ENCODE measurements at regions not wholly inside any gene's neighbourhood (a gene's known extent, or its start where the extent isn't known, plus 50 kb on each side); places are given as distances from the start of the nearest gene placed in this dataset.

DNA sequence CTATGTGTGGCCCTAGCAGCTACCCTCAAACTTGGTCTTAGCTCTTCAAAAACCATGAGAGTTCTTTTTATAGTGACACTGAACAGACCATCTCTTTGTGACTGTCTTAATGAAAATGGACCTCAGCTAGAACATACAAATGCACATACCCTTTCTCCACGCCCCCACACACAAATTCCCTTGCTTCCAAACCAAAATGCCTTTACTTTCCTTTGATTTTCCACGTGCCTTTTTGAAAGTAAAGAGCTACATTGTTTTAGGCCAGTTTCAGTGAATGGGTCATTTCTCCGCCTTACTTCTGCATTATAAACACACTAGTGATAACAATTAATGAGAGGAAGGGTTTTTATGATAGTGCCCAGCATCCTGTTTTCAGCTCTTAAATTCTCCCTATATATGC lies 105.8 kb upstream of the EFNA5 start:
- TF ChIP-seq, protein P1, sequence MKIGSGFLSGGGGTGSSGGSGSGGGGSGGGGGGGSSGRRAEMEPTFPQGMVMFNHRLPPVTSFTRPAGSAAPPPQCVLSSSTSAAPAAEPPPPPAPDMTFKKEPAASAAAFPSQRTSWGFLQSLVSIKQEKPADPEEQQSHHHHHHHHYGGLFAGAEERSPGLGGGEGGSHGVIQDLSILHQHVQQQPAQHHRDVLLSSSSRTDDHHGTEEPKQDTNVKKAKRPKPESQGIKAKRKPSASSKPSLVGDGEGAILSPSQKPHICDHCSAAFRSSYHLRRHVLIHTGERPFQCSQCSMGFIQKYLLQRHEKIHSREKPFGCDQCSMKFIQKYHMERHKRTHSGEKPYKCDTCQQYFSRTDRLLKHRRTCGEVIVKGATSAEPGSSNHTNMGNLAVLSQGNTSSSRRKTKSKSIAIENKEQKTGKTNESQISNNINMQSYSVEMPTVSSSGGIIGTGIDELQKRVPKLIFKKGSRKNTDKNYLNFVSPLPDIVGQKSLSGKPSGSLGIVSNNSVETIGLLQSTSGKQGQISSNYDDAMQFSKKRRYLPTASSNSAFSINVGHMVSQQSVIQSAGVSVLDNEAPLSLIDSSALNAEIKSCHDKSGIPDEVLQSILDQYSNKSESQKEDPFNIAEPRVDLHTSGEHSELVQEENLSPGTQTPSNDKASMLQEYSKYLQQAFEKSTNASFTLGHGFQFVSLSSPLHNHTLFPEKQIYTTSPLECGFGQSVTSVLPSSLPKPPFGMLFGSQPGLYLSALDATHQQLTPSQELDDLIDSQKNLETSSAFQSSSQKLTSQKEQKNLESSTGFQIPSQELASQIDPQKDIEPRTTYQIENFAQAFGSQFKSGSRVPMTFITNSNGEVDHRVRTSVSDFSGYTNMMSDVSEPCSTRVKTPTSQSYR (CRISPR knock-in tag; IDR thresholded peaks at IDR 0.05), result no peak
- TF ChIP-seq EMX1 (CRISPR knock-in tag; IDR thresholded peaks at IDR 0.05), result no peak
- TF ChIP-seq ELF4 (CRISPR knock-in tag; IDR thresholded peaks at IDR 0.05; ENCODE audit: low read depth), result no peak
- TF ChIP-seq, protein P2, sequence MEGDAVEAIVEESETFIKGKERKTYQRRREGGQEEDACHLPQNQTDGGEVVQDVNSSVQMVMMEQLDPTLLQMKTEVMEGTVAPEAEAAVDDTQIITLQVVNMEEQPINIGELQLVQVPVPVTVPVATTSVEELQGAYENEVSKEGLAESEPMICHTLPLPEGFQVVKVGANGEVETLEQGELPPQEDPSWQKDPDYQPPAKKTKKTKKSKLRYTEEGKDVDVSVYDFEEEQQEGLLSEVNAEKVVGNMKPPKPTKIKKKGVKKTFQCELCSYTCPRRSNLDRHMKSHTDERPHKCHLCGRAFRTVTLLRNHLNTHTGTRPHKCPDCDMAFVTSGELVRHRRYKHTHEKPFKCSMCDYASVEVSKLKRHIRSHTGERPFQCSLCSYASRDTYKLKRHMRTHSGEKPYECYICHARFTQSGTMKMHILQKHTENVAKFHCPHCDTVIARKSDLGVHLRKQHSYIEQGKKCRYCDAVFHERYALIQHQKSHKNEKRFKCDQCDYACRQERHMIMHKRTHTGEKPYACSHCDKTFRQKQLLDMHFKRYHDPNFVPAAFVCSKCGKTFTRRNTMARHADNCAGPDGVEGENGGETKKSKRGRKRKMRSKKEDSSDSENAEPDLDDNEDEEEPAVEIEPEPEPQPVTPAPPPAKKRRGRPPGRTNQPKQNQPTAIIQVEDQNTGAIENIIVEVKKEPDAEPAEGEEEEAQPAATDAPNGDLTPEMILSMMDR (IDR thresholded peaks at IDR 0.05), result no peak
- TF ChIP-seq, protein P3, sequence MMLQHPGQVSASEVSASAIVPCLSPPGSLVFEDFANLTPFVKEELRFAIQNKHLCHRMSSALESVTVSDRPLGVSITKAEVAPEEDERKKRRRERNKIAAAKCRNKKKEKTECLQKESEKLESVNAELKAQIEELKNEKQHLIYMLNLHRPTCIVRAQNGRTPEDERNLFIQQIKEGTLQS (CRISPR knock-in tag; conservative IDR thresholded peaks at IDR 0.05), result no peak
- no peak for TF ChIP-seq CREB1 (CRISPR knock-in tag; IDR thresholded peaks at IDR 0.05)

All from WTC11 (cell line).